Spinal cord (tissue), 9 donors: ENCODE measurements at regions not wholly inside any gene's neighbourhood (a gene's known extent, or its start where the extent isn't known, plus 50 kb on each side); places are given as distances from the start of the nearest gene placed in this dataset.

Source experiments
- DNase-seq, 6 donors: peaks; one replicate each; pipeline versions ENCODE4 v3.0.0 to v3.0.0-alpha.2; 2013 to 2015; ENCODE audit warnings: low spot score in 6 of 6, low read depth in 4 of 6
- H3K27ac ChIP-seq: one replicate; pipeline ENCODE4 v1.5.1; 2013; ENCODE audit warnings: low read depth, low read length, control low read depth
- H3K27me3 ChIP-seq: one replicate; pipeline ENCODE4 v1.6.1; 2013; ENCODE audit warnings: low read length; ENCODE audit not compliant: control insufficient read depth, insufficient read depth
- H3K36me3 ChIP-seq: one replicate; pipeline ENCODE4 v1.6.1; 2013; ENCODE audit warnings: low read length; ENCODE audit not compliant: control insufficient read depth, insufficient read depth
- H3K4me1 ChIP-seq: one replicate; pipeline ENCODE4 v1.6.1; 2013; ENCODE audit warnings: low read length; ENCODE audit not compliant: control insufficient read depth, insufficient read depth
- H3K4me3 ChIP-seq: one replicate; pipeline ENCODE4 v1.5.1; 2013; ENCODE audit warnings: low read depth, low read length, control low read depth
- H3K9me3 ChIP-seq: one replicate; pipeline ENCODE4 v1.6.1; 2013; ENCODE audit warnings: low read length; ENCODE audit not compliant: control insufficient read depth, insufficient read depth
- WGBS: methylation state at CpG from one replicate; pipeline ENCODE4 v1.1.5; 2013; ENCODE audit warnings: missing lambda C conversion rate; ENCODE audit not compliant: insufficient coverage; 5-methylcytosine and 5-hydroxymethylcytosine counted together
- donor health status: healthy.

DNA sequence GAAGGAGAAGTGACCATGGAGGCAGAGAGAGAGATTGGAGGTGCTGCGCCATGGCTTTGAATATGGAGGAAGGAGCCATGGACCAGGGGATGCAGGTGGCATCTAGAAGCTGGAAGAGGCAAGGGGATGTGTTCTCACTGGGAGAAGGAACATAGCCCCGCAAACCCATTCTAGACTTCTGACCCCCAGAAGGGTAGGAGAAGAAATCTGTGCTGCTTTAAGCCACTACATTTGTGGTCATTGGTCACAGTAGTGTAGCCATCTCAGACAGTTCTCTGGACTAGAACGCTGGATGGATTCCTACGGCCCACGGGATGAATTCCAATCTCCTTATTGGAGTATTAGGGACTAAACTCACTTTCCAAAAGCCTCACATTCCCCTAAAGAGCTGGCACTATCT lies 67.8 kb downstream of the PTGR3 start:
- DNase-seq: no peak
- no peaks in the 10 kb centered on the region for H3K36me3 ChIP-seq
- no peaks in the 10 kb centered on the region for H3K9me3 ChIP-seq

DNA sequence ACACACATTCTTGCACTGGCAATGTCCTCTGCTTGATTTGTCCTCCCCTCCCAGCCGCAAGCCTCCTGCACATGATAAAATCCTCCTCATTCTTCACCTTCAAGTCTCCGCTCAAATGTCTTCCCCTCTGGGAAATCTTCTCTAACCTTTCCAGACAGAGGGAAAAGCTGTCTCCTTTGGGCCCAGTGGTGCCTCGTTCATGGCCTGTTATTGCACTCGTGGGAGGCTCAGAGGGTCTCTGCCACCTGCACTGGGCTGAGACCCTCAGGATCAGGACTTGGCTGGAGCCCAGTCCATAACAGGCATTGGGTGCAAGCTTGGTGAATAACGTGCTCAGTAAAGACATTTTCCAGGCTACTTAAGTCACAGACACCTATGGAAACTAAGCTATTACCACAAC lies 68.6 kb downstream of the PTGR3 start:
- DNase-seq: no peak
- 78% methylated on average over 4 of the region's 5 CpGs for WGBS
- H3K27me3 ChIP-seq: no peaks in the 10 kb centered on the region

More for the DNA sequence above, 67.8 kb downstream of the PTGR3 start:
- 97% methylated on average over 4 of the region's 5 CpGs for WGBS
- H3K4me3 ChIP-seq: no peak overlapping the region
- H3K27me3 ChIP-seq: no peaks in the 10 kb centered on the region
- H3K4me1 ChIP-seq: no peaks in the 10 kb centered on the region
- no peak overlapping the region for H3K27ac ChIP-seq

DNA sequence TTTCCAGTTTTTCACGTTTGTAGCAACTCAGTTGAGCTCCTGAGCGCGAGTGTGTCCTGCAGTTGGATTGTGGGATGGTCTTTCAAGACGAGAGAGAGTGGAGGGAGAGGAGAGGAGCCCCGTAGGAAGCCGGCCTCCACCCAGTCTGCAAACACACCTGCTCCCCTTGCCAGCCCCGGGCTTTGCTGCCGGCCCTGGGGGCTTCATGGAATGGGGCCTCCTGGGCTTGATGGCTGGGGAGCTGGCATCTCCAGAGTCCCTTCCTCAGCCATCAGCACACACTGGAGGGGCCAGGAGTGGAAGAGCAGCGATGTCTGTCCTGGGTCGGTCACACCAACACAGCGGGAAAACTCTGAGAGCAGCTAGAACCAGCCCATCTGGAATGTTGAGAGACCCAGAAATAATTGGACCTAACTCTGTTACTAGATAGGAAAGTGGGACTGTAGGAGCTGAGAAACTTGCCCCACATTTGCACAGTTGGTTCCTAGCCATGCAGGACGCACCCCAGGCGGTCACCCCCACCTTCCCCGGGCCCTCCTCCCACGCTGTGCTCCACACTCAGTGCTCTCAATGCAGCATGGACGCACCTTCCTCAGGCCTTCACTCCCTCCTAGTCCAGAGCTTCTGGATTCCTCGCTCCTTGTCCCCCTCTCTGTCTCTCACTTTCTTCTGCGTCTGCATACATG lies 69.6 kb downstream of the PTGR3 start:
- no peaks in the 10 kb centered on the region for H3K9me3 ChIP-seq
- H3K27me3 ChIP-seq: no peaks in the 10 kb centered on the region
- H3K36me3 ChIP-seq: no peaks in the 10 kb centered on the region
- H3K4me3 ChIP-seq: no peak overlapping the region
- H3K4me1 ChIP-seq: no peaks in the 10 kb centered on the region
- 94% methylated on average over 13 of the region's 18 CpGs for WGBS
- H3K27ac ChIP-seq: no peak overlapping the region
- no peak for DNase-seq

More for the DNA sequence above, 68.6 kb downstream of the PTGR3 start:
- Histone ChIP-seq H3K36me3 (no peaks in the 10 kb centered on the region), H3K9me3 (no peaks in the 10 kb centered on the region), H3K27ac (no peak overlapping the region), H3K4me3 (no peak overlapping the region), H3K4me1 (no peaks in the 10 kb centered on the region)

DNA sequence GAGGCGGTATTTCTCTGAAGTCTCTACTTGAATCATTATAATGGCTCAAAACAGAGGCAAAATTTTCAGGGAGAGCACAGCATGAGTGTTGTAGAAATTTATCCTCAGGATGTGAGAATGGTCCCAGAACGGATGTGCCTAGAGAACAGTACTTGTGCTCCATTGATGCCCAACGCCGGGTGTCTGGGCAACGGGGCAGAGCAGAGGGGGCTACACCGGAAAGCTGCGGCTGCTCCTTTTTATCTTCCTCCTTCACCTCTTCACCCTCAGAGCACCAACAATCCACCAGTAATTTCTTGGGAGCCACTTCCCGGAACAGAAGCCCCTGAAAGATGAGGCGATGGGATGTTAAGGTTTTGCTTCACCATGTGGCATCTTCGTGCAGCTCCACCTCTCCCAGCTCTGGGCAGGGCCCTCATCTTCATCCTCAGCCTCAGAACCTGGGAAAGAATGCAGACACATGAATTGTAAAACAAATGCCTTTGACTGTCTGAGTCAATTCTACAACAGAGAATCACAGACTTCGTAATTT lies 71.5 kb downstream of the PTGR3 start:
- H3K36me3 ChIP-seq: peaks cover 3% of the 10 kb centered on the region
- no peak for DNase-seq
- H3K27me3 ChIP-seq: no peaks in the 10 kb centered on the region
- WGBS: 71% methylated on average over 7 of the region's 11 CpGs
- no peak overlapping the region for H3K4me3 ChIP-seq
- no peaks in the 10 kb centered on the region for H3K9me3 ChIP-seq
- no peak overlapping the region for H3K27ac ChIP-seq
- H3K4me1 ChIP-seq: peaks cover 7% of the 10 kb centered on the region

DNA sequence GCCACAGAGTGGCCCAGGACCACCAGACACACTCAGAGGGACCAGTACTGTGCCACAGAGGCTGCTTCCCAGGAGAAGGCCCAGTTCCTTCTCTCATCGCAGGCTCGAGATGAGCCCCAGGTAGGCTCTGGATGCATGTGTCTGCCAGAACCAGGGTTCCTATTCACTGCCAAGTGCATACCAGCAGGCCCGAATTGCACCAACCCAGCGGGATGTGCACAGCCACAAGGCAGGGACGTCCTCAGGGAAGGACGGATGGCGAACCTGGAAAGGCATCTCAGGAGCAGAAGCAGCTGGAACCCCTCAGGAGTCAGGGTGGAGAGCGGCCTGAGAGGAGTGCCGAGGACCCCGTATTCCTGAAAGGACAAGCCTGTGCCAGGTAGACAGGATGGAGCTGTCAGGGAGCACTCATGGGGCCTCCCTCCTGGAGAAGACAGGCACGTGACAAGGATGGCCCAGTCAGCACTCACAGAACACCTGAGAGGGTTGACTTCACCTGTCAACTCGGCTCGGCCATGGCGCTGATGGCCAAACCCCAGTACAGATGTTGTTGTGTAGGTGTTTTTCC lies 73.7 kb downstream of the PTGR3 start:
- H3K36me3 ChIP-seq: peaks cover 3% of the 10 kb centered on the region
- no peak overlapping the region for H3K4me3 ChIP-seq
- H3K27me3 ChIP-seq: no peaks in the 10 kb centered on the region
- no peaks in the 10 kb centered on the region for H3K9me3 ChIP-seq
- WGBS: 93% methylated on average over 14 of the region's 14 CpGs
- no peak overlapping the region for H3K27ac ChIP-seq
- DNase-seq: no peak
- H3K4me1 ChIP-seq: peaks cover 11% of the 10 kb centered on the region

GRCh38 chr18:75134611-75134975 lies 74.3 kb downstream of the PTGR3 start:
- Histone ChIP-seq H3K27me3 (no peaks in the 10 kb centered on the region), H3K36me3 (peaks cover 3% of the 10 kb centered on the region), H3K9me3 (no peaks in the 10 kb centered on the region), H3K4me1 (peaks cover 11% of the 10 kb centered on the region), H3K27ac (no peak overlapping the region), H3K4me3 (no peak overlapping the region)
- no peak for DNase-seq
- WGBS: 87% methylated on average over 11 of the region's 11 CpGs

DNA sequence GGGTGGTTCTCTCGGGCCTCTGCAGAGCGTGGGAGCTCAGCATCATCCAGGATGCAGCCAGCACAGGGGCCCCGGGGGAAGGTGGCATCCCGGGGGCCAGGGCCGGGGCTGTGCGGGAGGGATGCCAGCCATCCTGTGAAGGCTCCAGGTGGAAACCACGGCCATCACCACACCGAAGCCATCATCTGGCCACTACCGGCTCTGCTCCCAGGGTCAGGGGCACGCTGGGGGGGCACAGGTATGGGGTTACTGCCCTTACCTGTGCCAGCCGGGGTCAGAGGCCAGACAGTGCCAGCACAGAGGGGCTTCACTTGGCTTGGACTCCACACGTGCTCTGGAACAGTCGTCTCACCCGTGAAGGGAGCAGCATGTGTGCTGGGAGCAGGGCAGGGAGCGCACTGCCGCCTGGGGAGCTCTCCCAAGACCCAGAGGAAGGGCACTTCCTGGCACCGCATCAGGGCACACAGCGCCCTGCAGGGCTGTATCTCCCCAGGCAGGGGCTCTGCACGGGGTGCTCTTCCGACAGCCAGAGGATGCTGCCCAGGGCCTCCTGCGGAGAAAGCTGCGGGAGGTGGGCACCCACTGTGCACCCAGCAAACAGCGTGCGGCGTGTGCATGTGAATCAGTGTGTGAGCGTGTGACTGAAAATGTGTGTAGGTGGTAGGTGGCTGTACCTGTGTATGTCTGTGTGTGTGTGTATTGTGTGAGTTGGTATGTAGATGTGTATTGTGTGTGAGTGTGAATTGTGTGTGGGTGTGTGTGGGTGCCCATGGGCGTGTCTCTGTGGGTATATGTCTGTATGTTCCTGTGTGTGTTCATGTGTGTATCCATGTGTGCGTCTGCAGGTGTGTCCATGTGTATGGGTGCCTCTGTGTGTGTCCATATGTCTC lies 75.0 kb downstream of the PTGR3 start:
- H3K4me1 ChIP-seq: peaks cover 11% of the 10 kb centered on the region
- peaks cover 3% of the 10 kb centered on the region for H3K36me3 ChIP-seq
- no peaks in the 10 kb centered on the region for H3K9me3 ChIP-seq
- no peak for DNase-seq
- no peaks in the 10 kb centered on the region for H3K27me3 ChIP-seq
- 88% methylated on average over 28 of the region's 28 CpGs for WGBS
- no peak overlapping the region for H3K27ac ChIP-seq
- no peak overlapping the region for H3K4me3 ChIP-seq

DNA sequence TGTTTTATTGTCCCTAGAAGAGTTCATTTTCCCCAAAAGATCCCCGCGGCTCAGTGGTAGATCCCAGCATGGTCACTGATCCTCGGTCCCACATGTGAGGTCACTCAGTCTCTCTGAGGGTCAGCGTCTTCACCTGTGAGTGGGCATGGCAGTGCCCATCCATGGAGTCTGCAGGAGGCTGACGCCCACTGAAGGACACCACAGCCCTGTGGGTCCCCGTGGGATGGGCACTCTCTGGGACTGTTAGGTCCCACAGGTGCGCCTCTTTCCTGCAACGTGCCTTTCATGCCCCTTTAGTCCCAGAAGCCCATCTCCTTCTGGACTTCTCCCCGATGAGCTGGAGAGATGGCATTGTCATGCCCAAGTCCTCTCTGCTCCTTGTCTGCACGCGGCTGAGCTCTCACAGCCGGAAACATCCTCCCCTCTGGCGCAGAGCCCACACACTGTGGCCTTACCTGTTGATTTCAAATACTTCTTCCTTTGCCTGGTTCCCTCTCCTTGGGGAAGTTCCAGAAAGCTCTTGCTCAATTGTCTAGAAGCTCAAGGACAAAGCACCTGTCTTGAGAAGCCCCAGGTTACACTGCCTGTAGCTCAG lies 75.9 kb downstream of the PTGR3 start:
- no peaks in the 10 kb centered on the region for H3K9me3 ChIP-seq
- H3K27me3 ChIP-seq: no peaks in the 10 kb centered on the region
- WGBS: 84% methylated on average over 12 of the region's 13 CpGs
- H3K4me1 ChIP-seq: peaks cover 11% of the 10 kb centered on the region
- no peak overlapping the region for H3K4me3 ChIP-seq
- H3K27ac ChIP-seq: no peak overlapping the region
- peaks cover 3% of the 10 kb centered on the region for H3K36me3 ChIP-seq
- no peak for DNase-seq

GRCh38 chr18:75132098-75132870 lies 76.7 kb downstream of the PTGR3 start:
- no peak overlapping the region for H3K27ac ChIP-seq
- H3K9me3 ChIP-seq: no peaks in the 10 kb centered on the region
- no peak overlapping the region for H3K4me3 ChIP-seq
- no peaks in the 10 kb centered on the region for H3K27me3 ChIP-seq
- peak in 1 of 6 donors; percentile 53 for DNase-seq
- peaks cover 11% of the 10 kb centered on the region for H3K4me1 ChIP-seq
- 86% methylated on average over 20 of the region's 27 CpGs for WGBS
- H3K36me3 ChIP-seq: peaks cover 3% of the 10 kb centered on the region
